ENCODE measurements at regions not wholly inside any gene's neighbourhood (a gene's known extent, or its start where the extent isn't known, plus 50 kb on each side); places are given as distances from the start of the nearest gene placed in this dataset.

- H3K4me2 ChIP-seq: no peak overlapping the region
- ATAC-seq (no peak), DNase-seq (ENCODE audit: low spot score) (no peak)
- no peak overlapping the region for H3K4me3 ChIP-seq
- H3K9me2 ChIP-seq (ENCODE audit: insufficient read depth): no peaks in the 10 kb centered on the region
- no peaks in the 10 kb centered on the region for H3K79me2 ChIP-seq (replicated peaks; ENCODE audit: insufficient read depth)
- H3K4me1 ChIP-seq (ENCODE audit: insufficient read depth): peaks cover 12% of the 10 kb centered on the region; the same call in 1 of the 2 replicates
- no peaks in the 10 kb centered on the region for H3K9me3 Mint-ChIP-seq
- peaks cover 14% of the 10 kb centered on the region; the same call in 2 of the 3 replicates for H3K4me1 Mint-ChIP-seq
- no peaks in the 10 kb centered on the region for H3K36me3 ChIP-seq (ENCODE audit: insufficient read depth)
- H4K20me1 ChIP-seq (replicated peaks; ENCODE audit: insufficient read depth): no peaks in the 10 kb centered on the region
- H3F3A ChIP-seq (replicated peaks; ENCODE audit: low read depth): no peaks in the 10 kb centered on the region
- no peak overlapping the region for H3K27ac ChIP-seq (ENCODE audit: low read depth)
- no peaks in the 10 kb centered on the region for H3K36me3 Mint-ChIP-seq (ENCODE audit: low read depth)
- H2AFZ ChIP-seq: no peak overlapping the region
- H3K27me3 ChIP-seq (ENCODE audit: insufficient read depth): no peaks in the 10 kb centered on the region
- H3K4me3 Mint-ChIP-seq: no peak overlapping the region
- no peak for TF ChIP-seq CTCF (conservative IDR thresholded peaks at IDR 0.05; ENCODE audit: low read depth in 2 of 2)
- TF ChIP-seq CREB1 (CRISPR knock-in tag; IDR thresholded peaks at IDR 0.05; ENCODE audit: low read depth): no peak
- TF ChIP-seq ZNF114 (CRISPR knock-in tag; IDR thresholded peaks at IDR 0.05): no peak
- no peak for TF ChIP-seq STAT1 (IDR thresholded peaks at IDR 0.05; ENCODE audit: unreplicated experiment)
- TF ChIP-seq, protein P1, sequence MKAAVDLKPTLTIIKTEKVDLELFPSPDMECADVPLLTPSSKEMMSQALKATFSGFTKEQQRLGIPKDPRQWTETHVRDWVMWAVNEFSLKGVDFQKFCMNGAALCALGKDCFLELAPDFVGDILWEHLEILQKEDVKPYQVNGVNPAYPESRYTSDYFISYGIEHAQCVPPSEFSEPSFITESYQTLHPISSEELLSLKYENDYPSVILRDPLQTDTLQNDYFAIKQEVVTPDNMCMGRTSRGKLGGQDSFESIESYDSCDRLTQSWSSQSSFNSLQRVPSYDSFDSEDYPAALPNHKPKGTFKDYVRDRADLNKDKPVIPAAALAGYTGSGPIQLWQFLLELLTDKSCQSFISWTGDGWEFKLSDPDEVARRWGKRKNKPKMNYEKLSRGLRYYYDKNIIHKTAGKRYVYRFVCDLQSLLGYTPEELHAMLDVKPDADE (IDR thresholded peaks at IDR 0.05): no peak
- TF ChIP-seq REST (IDR thresholded peaks at IDR 0.05; ENCODE audit: unreplicated experiment): no peak
- TF ChIP-seq EZH2 (IDR thresholded peaks at IDR 0.05; ENCODE audit: low read depth, unreplicated experiment): no peak
- TF ChIP-seq ZNF331 (CRISPR knock-in tag; IDR thresholded peaks at IDR 0.05; ENCODE audit: low read depth): no peak
- TF ChIP-seq EZH2phosphoT487 (IDR thresholded peaks at IDR 0.05; ENCODE audit: unreplicated experiment): no peak
- TF ChIP-seq POLR2AphosphoS5 (IDR thresholded peaks at IDR 0.05; ENCODE audit: low read depth): no peak
- TF ChIP-seq NANOG (IDR thresholded peaks at IDR 0.05; ENCODE audit: borderline replicate concordance): no peak
- TF ChIP-seq, protein P2, sequence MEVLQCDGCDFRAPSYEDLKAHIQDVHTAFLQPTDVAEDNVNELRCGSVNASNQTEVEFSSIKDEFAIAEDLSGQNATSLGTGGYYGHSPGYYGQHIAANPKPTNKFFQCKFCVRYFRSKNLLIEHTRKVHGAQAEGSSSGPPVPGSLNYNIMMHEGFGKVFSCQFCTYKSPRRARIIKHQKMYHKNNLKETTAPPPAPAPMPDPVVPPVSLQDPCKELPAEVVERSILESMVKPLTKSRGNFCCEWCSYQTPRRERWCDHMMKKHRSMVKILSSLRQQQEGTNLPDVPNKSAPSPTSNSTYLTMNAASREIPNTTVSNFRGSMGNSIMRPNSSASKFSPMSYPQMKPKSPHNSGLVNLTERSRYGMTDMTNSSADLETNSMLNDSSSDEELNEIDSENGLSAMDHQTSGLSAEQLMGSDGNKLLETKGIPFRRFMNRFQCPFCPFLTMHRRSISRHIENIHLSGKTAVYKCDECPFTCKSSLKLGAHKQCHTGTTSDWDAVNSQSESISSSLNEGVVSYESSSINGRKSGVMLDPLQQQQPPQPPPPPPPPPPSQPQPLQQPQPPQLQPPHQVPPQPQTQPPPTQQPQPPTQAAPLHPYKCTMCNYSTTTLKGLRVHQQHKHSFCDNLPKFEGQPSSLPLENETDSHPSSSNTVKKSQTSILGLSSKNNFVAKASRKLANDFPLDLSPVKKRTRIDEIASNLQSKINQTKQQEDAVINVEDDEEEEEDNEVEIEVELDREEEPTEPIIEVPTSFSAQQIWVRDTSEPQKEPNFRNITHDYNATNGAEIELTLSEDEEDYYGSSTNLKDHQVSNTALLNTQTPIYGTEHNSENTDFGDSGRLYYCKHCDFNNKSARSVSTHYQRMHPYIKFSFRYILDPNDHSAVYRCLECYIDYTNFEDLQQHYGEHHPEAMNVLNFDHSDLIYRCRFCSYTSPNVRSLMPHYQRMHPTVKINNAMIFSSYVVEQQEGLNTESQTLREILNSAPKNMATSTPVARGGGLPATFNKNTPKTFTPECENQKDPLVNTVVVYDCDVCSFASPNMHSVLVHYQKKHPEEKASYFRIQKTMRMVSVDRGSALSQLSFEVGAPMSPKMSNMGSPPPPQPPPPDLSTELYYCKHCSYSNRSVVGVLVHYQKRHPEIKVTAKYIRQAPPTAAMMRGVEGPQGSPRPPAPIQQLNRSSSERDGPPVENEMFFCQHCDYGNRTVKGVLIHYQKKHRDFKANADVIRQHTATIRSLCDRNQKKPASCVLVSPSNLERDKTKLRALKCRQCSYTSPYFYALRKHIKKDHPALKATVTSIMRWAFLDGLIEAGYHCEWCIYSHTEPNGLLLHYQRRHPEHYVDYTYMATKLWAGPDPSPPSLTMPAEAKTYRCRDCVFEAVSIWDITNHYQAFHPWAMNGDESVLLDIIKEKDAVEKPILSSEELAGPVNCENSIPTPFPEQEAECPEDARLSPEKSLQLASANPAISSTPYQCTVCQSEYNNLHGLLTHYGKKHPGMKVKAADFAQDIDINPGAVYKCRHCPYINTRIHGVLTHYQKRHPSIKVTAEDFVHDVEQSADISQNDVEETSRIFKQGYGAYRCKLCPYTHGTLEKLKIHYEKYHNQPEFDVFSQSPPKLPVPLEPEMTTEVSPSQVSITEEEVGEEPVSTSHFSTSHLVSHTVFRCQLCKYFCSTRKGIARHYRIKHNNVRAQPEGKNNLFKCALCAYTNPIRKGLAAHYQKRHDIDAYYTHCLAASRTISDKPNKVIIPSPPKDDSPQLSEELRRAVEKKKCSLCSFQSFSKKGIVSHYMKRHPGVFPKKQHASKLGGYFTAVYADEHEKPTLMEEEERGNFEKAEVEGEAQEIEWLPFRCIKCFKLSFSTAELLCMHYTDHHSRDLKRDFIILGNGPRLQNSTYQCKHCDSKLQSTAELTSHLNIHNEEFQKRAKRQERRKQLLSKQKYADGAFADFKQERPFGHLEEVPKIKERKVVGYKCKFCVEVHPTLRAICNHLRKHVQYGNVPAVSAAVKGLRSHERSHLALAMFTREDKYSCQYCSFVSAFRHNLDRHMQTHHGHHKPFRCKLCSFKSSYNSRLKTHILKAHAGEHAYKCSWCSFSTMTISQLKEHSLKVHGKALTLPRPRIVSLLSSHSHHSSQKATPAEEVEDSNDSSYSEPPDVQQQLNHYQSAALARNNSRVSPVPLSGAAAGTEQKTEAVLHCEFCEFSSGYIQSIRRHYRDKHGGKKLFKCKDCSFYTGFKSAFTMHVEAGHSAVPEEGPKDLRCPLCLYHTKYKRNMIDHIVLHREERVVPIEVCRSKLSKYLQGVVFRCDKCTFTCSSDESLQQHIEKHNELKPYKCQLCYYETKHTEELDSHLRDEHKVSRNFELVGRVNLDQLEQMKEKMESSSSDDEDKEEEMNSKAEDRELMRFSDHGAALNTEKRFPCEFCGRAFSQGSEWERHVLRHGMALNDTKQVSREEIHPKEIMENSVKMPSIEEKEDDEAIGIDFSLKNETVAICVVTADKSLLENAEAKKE (CRISPR knock-in tag; IDR thresholded peaks at IDR 0.05): no peak
- TF ChIP-seq JUNB (IDR thresholded peaks at IDR 0.05; ENCODE audit: unreplicated experiment): no peak
- H3K27me3 Mint-ChIP-seq (ENCODE audit: insufficient read depth, low read depth, poor library complexity): no peaks in the 10 kb centered on the region
- no peak overlapping the region for H3K27ac Mint-ChIP-seq
Observed at GRCh38 chr1:65512383-65512782, 91.9 kb downstream of the LEPR start.
